GM18868 (cell line): ENCODE measurements at regions not wholly inside any gene's neighbourhood (a gene's known extent, or its start where the extent isn't known, plus 50 kb on each side); places are given as distances from the start of the nearest gene placed in this dataset.
"Not testable (repeated sequence)": the region's sequence is repeated elsewhere in the genome, so short reads cannot be mapped to it uniquely, and the experiment has no call there.

ENCODE experiments used
- ATAC-seq: cut with Tn5 transposase; IDR thresholded peaks from one replicate; pipeline ENCODE4 v1.9.1; 2021; ENCODE audit warnings: mild to moderate bottlenecking, moderate library complexity; ENCODE audit not compliant: unreplicated experiment

DNA sequence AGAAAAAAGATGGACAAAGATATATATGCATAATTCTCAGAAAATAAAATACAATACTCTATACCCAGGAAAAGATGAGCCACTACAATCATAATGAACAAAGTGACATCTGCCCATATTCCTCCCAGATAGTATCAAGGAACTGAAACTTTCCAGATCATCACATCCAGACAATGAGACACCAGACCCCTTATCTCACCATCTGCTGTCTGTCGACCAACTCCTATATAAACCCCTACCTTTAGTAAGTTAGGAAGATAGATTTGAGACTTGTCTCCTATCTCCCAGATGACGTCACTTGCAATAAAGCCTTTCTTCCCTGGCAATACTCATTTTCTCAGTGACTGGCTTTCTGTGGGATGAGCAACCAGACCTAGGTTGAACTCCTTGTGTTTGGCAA lies 1071.6 kb downstream of the PLOD2 start:
- peak; percentile 17 for ATAC-seq

DNA sequence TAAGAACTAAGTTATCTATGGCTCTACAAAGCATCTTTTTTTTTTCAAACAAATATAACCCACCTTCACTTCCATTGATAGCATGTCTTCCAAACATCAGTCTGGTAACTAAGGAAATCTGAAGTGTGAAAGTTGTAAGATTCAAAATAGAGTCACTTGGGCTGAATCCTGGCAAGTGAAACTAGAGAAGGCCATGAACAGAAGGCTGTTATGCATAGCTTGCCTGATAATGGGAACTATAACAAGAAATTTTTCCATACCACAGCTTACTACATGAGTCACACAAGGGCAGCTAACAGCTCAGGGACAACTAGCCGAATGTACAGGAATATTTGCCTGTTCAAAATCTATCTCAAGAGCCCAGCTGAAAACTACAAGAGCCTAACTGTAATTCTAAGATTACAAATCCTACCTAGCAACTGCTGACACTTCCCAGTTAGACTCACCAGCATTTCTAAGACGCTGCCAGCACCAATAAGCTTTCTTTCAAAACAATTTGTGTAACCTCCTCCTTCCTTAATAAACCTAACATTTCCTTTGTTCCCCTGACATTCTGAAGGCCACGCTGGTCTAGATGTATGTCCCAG lies 1066.5 kb downstream of the PLOD2 start:
- ATAC-seq = peak; percentile 98

DNA sequence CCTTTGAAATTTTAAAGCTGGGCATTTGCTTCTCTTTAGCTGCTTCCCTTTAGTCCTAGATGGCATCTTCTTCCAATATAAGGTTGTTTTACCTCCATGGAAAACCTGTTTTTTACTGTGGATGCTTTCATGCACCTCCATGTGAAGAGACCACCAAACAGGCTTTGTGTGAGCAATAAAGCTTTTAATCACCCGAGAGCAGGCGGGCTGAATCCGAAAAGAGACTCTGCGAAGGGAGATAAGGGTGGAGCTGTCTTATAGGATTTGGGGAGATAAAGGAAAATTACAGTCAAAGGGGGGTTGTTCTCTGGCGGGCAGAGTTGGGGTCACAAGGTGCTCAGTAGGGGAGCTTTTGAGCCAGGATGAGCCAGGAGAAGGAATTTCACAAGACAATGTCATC lies 1049.8 kb downstream of the PLOD2 start:
- not testable (repeated sequence) for ATAC-seq

DNA sequence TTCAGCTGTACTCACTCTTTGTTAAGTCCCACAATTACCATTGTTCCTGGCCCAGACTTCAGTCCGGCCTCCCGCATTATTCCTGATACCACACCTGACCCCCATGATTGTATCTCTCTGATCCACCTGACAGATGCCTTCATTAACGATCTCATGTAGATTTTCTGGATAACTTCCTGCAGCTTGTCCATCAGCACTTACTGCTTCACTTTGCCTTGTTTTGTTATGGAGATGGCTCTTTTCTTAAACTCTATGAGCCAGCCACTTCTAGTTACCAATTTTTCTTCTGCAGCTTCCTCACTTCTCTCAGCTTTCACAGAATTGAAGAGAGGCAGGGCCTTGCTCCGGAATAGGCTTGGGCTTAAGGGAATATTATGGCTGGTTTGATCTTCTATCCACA lies 1044.2 kb downstream of the PLOD2 start:
- ATAC-seq = no peak

DNA sequence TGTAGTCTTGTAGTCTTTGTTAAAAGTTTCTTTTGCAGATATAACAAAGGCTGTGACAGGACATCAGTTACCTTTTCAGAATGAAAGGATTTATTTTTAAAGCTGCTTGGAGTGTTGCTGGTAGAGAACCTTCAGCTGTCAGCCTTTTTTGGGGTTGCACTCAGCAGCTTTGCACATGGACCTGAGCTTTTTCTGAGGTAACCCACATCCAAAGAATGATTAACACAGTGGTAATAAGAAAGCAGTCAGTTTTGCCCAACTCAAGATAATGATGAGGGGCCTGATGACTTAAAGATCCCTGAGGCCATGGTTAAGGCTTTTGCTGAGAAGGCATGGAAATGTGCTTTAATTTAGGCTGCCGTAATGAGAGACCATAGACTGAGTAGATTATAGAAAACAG lies 1042.7 kb downstream of the PLOD2 start:
- no peak for ATAC-seq

DNA sequence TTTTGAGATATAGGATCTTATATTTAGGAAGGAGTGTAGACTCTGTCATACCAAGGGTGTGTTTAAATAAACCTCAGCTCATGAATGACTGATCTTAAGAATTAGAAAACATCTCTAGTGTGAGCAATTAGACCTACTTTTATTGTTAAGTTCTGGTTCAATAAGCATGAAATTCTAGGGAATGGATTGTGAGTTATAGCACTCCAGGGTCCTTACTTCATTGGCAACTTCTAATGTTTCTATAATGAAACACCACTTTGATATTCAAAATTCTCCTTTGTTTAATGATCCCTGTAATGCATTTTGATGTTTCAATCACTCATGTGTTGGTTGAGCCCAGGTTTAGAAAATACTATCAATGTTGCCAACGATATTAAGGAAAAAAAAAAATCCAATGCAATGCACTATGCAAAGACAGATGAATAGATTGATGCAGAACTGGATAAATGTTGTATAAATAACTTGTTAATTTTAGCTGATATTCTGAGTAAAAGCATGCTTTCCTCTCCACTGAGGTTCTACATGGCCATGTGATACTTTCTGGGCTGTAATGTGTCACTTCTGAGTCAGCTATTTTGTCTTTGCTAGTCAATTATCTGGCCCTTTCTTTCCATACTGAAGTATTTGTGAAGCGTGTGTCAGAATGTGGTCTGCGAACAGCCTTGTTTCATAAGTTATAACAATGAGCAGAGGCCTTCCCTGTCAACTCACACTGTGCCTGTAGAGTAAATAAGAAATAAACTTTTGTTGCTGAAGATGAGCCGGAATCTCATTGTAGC lies 1035.9 kb downstream of the PLOD2 start:
- no peak for ATAC-seq

DNA sequence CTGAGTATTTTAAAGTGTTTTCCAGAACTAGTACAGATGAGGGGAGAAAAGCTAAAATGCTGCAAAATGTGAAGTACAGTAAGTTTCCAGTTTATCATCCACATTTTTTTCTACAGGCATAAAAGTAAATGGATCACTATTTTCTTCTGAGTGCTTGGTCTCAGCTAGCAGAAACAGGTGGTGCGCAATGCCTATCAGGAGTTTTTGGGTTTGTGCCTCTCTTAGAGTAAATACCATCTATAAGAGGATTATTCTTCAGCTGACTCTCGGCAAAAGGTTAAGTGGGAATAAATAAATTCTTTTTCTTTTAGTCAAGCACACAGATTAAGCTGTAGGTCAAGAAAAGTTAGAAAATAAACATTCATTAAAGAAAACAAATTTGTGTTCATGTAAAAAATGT lies 1027.7 kb downstream of the PLOD2 start:
- ATAC-seq = no peak

DNA sequence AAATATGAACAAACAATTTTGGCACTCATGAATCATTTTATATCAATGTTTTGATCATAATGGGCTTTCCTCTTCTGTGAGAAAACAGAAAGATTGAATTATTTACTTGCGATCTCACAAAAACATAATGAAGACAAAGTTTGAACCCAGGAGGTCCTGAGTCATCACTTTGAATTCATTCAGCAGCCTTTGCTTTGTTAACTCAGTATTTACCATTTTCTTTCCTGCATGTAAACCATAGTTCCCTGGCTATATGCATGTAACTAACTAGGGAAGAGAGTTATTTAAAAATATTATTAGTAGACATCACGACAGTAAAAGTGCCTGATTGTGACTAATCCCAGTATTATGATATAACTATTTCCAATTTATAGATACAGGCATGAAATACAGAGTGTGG lies 1026.2 kb downstream of the PLOD2 start:
- ATAC-seq = no peak

DNA sequence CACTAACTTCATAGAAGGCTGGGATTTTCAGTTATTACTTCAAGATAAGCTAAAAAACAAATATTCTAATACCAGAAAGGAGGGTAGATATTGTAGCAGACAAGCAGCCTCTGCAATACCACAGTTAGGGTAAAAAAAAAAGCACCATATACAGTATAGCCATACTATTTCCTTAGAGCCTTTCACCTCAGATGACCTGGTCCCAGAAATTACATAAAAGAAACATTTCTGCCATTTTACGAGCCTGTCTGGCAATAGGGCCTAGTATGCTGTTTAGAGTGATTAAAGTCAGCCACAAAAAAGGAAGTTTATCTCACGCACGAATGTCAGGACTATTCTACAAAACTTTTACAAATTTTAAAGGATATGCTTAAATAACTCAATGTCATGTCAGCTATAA lies 1016.6 kb downstream of the PLOD2 start:
- ATAC-seq = no peak

DNA sequence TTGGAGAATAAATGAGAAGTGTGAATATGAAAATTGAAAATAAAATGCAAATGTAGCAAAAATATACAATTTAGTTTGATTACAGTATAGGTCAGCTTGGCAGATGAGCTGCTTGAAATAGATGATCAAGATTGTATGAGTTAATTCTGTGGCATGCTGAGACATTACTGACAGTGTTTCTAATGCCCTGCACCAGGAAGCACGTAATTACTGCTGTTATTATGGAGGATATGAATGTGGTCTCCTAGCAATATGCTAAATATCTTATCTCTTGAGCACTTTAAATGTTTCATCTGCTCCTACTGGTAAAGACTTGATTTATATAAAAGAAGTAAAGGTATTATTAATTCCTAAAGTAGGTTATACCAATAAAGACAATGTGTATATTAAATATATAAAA lies 1015.5 kb downstream of the PLOD2 start:
- no peak for ATAC-seq

DNA sequence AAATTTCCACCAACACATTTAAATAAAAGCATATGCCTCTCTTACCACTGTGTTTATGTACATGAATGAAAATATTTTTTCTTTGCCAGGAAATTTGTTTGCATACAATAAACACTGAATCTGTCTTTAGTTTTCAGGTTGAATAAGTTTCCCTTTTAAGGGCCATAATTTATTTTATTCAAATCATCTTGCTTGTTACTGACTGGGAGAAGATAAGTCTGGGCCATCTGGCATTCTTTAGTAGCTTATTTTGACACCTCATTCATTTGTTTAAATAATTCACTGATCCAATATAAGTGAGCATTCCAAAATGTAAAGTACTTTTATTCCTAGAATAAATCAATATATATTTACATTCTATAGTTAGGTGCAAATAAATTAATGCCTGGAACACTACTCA lies 1001.3 kb downstream of the PLOD2 start:
- no peak for ATAC-seq

DNA sequence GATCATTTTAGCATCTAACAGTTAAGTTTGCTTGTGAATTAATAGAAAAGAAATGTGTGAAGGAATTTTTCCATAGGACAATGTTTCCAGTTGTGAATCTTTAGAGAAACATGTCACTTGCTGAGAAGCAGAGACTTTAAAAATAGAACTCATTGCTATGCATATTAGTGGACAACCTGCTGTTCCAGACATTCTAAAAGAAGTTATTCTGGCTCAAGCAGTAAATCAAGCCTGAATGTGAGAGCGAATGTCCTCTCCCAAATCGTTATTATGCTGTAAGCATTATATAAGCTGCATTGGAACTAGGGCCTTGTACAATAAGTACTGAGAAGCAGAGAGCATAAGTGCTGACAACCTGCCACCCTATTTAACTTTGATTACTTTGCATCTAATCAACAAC lies 990.9 kb downstream of the PLOD2 start:
- ATAC-seq = no peak

DNA sequence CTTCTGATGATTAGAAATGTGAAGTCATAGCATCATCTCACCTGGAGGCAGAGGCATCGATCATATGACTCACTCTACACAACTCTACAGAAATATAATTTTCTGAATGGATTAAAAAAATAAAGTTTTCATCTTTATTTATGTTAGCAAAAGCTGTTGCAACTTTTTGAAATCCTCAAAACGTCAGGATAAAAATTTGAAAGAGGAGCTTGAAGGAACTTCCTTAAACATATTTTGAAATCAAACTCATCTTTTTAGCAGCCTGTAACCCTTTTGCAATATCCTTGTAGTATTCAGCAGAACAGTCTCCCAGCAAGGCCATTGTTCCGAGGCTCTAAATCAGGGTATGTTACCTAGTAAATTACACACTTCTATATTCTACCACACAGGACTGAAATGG lies 985.4 kb downstream of the PLOD2 start:
- ATAC-seq = no peak

DNA sequence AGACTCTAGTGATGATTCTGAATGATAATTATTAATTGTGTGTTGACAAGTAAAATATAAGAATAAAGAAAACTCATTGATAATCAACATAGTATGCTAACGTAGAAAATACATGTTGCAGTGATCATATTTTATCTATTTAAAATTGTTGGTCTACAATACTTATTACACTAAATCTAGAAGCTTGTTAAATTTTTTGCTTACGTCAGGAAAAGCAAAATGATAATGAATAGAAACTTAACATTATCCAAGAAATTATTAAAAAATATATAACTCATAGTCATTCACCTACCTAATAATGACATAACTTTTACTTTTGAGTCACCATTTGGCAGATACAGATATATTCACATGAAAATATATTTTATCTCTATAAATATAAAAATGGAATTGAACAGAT lies 984.1 kb downstream of the PLOD2 start:
- no peak for ATAC-seq

DNA sequence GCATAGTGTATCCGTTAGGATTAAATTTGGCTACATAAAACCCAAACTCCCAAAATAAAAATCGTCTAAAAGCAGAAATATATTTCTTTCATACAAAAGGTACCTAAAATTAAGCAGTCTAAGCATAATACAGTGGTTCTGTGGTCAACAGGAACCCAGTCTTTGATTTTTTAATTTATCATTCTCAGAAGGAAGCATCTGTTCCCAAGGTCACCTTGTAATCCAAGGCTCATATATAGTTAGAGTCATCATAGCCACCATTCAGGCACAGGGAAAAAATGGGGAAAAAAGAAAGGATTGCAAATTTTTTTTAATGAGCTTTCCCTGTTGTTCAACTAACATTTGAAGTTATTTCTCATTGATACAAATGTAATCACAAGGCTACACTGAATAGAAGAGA lies 983.2 kb downstream of the PLOD2 start:
- ATAC-seq = no peak

DNA sequence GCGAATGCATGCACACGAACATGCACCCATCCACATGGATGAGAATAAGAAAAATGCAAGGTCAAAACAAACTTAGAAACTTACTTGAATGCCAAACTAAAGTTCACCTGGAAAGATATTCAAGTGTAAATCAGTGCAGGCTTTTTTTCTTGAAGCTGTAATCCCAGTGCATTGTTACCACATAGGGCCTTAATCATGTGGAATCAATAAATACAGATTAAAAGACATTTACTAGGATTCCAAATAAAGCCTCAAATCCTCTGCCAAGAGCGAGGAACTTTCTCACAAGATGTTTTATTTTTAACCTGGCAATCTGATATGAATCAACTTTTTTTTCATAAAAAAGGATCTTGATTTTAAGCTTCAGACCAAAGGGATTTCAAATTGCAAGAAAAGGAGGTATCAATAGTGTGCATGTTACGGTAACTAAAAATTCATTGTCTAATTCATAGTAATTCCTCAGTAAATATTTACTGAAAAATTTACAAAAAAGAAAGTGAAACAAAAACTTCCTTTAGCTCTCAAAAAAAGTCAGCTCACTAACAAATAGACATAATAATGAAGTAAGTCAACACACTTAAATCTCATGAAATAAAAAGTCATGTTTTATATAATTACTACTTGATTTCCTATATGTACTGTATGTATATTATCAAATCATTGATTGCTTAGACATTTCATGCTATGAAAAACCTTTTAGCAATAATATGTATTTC lies 978.6 kb downstream of the PLOD2 start:
- no peak for ATAC-seq

DNA sequence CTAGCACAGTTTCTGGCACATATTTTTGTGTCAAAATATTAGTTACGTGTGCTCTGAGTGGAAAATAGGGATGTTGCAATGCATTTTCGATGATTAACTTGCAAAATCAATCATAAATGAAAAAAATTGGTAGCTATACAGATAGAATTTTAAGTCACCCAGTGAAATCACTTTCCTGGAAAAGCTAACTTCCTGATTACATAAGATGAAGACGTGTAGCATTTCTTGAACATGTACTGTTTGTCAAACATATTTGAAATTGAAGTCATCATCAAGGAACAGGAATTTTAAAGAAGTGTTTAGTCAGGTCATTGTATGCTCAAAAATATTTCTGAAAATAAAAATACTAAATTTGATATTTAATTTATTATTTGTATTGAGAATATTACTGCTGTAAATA lies 977.7 kb downstream of the PLOD2 start:
- no peak for ATAC-seq

DNA sequence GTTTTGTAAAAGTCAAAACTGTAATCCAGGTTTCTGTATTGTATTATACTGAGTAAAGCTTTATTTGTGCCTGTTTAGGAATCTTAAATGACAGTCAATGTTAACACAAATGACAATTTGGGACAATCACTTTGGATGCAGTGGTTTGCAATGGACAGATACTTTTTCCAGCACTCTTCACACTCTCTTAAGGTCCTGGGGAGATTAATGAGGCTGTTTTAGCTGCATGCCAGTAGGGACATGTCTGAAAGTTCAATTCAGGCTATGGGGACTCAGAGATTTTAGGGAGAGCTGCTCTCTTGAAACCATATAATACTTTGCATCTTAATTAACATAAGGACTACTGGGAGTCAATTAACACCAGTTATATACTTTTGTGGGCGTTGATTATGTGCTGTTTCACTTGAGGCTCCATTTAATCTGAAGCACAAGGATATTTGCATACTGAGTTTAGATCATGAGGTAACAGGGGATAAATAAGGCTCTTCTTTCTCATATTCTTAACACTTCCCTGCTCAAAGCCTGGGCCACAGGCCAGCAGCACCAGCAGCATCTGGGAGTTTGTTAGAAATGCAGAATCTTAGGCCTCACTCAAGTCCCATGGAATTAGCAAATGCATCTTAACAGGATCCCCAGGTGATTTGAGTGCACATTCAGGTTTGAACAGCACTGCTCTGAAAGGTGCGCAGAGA lies 972.8 kb downstream of the PLOD2 start:
- no peak for ATAC-seq

DNA sequence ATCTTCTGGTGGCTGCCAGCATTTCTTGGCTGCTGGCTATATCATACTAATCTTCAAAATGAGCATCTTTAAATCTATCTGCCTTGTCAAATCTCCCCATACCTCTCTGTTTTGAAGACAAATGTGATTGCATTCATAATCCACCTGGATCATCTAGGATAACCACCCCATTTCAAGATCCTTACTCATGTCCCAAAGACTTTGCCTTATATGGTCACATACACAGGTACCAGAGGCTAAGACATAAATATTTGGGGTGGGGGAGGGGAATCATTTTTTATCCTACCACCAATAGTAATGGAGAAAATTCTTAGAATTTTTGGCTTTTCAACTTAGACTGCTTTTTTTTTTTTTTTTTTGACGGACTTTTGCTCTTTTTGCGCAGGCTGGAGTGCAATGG lies 970.8 kb downstream of the PLOD2 start:
- no peak for ATAC-seq

DNA sequence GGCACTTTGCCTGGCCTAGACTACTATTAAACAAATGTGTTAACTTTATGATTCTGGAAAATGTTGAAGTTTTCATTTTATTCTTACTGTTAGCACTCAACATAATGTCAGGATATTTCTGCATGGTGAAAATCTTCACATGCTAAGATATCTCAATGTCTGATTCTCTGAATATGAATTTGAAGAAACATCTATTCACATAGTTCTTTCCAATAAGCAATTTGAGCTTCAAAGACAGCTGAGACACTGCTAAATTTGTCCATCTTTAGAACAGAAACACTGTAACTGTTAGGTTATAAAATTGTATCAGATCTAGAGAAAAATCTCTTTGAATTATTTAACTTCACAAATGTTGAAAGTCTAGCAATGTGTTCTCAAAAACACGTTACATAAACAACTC lies 970.2 kb downstream of the PLOD2 start:
- ATAC-seq = no peak

DNA sequence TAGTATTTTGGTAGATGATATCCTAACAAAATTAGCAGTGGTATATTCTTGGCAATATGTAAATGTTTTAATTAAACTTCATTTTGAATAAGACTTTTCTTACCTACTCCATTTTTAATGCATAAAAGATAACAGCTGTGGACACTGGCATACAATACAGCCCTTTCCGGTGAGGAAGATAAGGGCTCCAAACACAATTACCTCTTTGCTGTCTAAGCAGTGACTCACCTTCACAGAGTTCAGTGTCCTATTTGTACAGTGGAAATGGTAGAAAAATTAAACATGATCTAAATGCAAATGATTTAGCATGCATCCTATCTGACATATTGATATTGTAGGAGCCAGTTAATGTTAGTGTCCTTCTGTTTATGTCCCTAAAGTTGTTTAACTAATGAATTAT lies 969.4 kb downstream of the PLOD2 start:
- ATAC-seq = no peak
